Keratinocyte (primary cell): ENCODE measurements at regions not wholly inside any gene's neighbourhood (a gene's known extent, or its start where the extent isn't known, plus 50 kb on each side); places are given as distances from the start of the nearest gene placed in this dataset.

Source experiments
- DNase-seq: peaks from one replicate; pipeline ENCODE4 v3.0.0-alpha.2; 2011; ENCODE audit warnings: low read depth, missing footprints, low spot score
- FAIRE-seq: peaks from 2 replicates; lab custom pipeline; 2011; peaks lifted over from hg19 to GRCh38; lab: Jason Lieb, UNC
- H2AFZ ChIP-seq: 2 replicates; pipeline ENCODE4 v1.6.0; 2012; ENCODE audit warnings: low read length, control low read depth, inconsistent platforms; ENCODE audit not compliant: control insufficient read depth
- H3K27ac ChIP-seq: 2 replicates; pipeline ENCODE4 v1.5.1; 2011; ENCODE audit warnings: low read length; ENCODE audit not compliant: control insufficient read depth, insufficient read depth
- H3K27me3 ChIP-seq: 3 replicates; pipeline ENCODE4 v1.6.0; 2011; ENCODE audit warnings: low read length; ENCODE audit not compliant: control insufficient read depth, insufficient read depth; ENCODE audit errors: extremely low read depth
- H3K36me3 ChIP-seq, 2 experiments: 2 replicates in 1 of 2; 3 replicates in 1 of 2; pipeline ENCODE4 v1.5.1; 2011; ENCODE audit warnings: low read length in 2 of 2, mild to moderate bottlenecking in 1 of 2; ENCODE audit not compliant: control insufficient read depth in 2 of 2, insufficient read depth in 2 of 2; ENCODE audit errors: extremely low read depth in 1 of 2
- H3K4me1 ChIP-seq: 3 replicates; pipeline ENCODE4 v1.5.1; 2011; ENCODE audit warnings: low read length; ENCODE audit not compliant: control insufficient read depth, insufficient read depth; ENCODE audit errors: extremely low read depth
- H3K4me2 ChIP-seq: 3 replicates; pipeline ENCODE4 v1.6.0; 2011; ENCODE audit warnings: low read depth, low read length; ENCODE audit not compliant: control insufficient read depth, insufficient read depth; ENCODE audit errors: extremely low read depth
- H3K4me3 ChIP-seq, 3 experiments: fragments of 200-600 bp in 1 of 3; sonication (generic) in 1 of 3; 2 replicates in 2 of 3; 3 replicates in 1 of 3; pipeline ENCODE4 v1.5.1; 2011 to 2016; ENCODE audit warnings: low read length in 3 of 3, mild to moderate bottlenecking in 3 of 3, control low read depth in 2 of 3, inconsistent platforms in 1 of 3, low read depth in 1 of 3, mixed read lengths in 1 of 3, mixed run types in 1 of 3, moderate library complexity in 1 of 3; ENCODE audit not compliant: control insufficient read depth in 2 of 3, insufficient read depth in 2 of 3; ENCODE audit errors: extremely low read depth in 1 of 3
- H3K79me2 ChIP-seq: 2 replicates; pipeline ENCODE4 v1.6.0; 2012; ENCODE audit warnings: low read length; ENCODE audit not compliant: control insufficient read depth, insufficient read depth
- H3K9ac ChIP-seq: 3 replicates; pipeline ENCODE4 v1.6.0; 2011; ENCODE audit warnings: low read length; ENCODE audit not compliant: control insufficient read depth, insufficient read depth; ENCODE audit errors: extremely low read depth
- H3K9me1 ChIP-seq: 3 replicates; pipeline ENCODE4 v1.6.0; 2011; ENCODE audit warnings: low read length; ENCODE audit not compliant: control insufficient read depth, insufficient read depth; ENCODE audit errors: extremely low read depth
- H3K9me3 ChIP-seq: 2 replicates; pipeline ENCODE4 v1.5.1; 2012; ENCODE audit warnings: low read depth, low read length; ENCODE audit not compliant: control insufficient read depth
- H4K20me1 ChIP-seq: 3 replicates; pipeline ENCODE4 v1.6.0; 2011; ENCODE audit warnings: low read length; ENCODE audit not compliant: control insufficient read depth, insufficient read depth; ENCODE audit errors: extremely low read depth
- CTCF ChIP-seq, 3 experiments: IDR thresholded peaks in 1 of 3; conservative IDR thresholded peaks in 1 of 3; optimal IDR thresholded peaks in 1 of 3; 2 replicates in 2 of 3; 3 replicates in 1 of 3; pipeline versions ENCODE3 to v1.5.1; 2011; ENCODE audit warnings: low read length in 3 of 3, mild to moderate bottlenecking in 3 of 3, moderate library complexity in 2 of 3, control low read depth in 1 of 3, inconsistent platforms in 1 of 3; ENCODE audit not compliant: insufficient read depth in 2 of 3; ENCODE audit errors: extremely low read depth in 1 of 3
- EZH2 ChIP-seq: IDR thresholded peaks from one replicate; pipeline ENCODE4 v1.6.1; 2012; ENCODE audit warnings: inconsistent platforms, mild to moderate bottlenecking, low read length, moderate library complexity
- dilution Hi-C: fragments of 300-500 bp; cut with MboI; formaldehyde crosslinking; loops from one replicate; pipeline ENCODE4 v1.7.0; 2020; ENCODE audit warnings: low sequenced_read_pairs; ENCODE audit not compliant: extremely low pct_ligation_motif_present

- Histone ChIP-seq H3K9ac (no peak overlapping the region), H3K27me3 (peaks cover 3% of the 10 kb centered on the region), H3K27ac (no peak overlapping the region), H3K4me3 (no peak overlapping the region), H3K4me2 (no peak overlapping the region), H3K36me3 (no peaks in the 10 kb centered on the region), H3K79me2 (no peaks in the 10 kb centered on the region), H4K20me1 (no peaks in the 10 kb centered on the region), H3K4me1 (no peaks in the 10 kb centered on the region), H3K9me1 (no peaks in the 10 kb centered on the region), H3K9me3 (no peaks in the 10 kb centered on the region), H2AFZ (no peak overlapping the region)
- dilution Hi-C loops: no loop called here
- DNase-seq: no peak
- TF ChIP-seq EZH2 (no peak), CTCF (optimal IDR thresholded peaks at IDR 0.05 in 1 of 3, IDR thresholded peaks at IDR 0.05 in 1 of 3, conservative IDR thresholded peaks at IDR 0.05 in 1 of 3; ENCODE audit: extremely low read depth in 1 of 3, insufficient read depth in 2 of 3, low read length in 3 of 3) (no peak)
- FAIRE-seq: no peak
Observed at GRCh38 chr15:37203050-37203449, 102.7 kb upstream of the MEIS2 start.

- FAIRE-seq: no peak
- Histone ChIP-seq H3K9me1 (no peaks in the 10 kb centered on the region), H3K27me3 (peaks cover under 1% of the 10 kb centered on the region), H3K9me3 (no peaks in the 10 kb centered on the region), H3K36me3 (no peaks in the 10 kb centered on the region), H3K27ac (no peak overlapping the region), H3K9ac (no peak overlapping the region), H2AFZ (no peak overlapping the region), H3K4me3 (no peak overlapping the region), H4K20me1 (no peaks in the 10 kb centered on the region), H3K4me1 (no peaks in the 10 kb centered on the region), H3K4me2 (no peak overlapping the region), H3K79me2 (no peaks in the 10 kb centered on the region)
- dilution Hi-C loops: no loop called here
- TF ChIP-seq CTCF (optimal IDR thresholded peaks at IDR 0.05 in 1 of 3, IDR thresholded peaks at IDR 0.05 in 1 of 3, conservative IDR thresholded peaks at IDR 0.05 in 1 of 3; ENCODE audit: extremely low read depth in 1 of 3, insufficient read depth in 2 of 3, low read length in 3 of 3) (no peak), EZH2 (no peak)
- no peak for DNase-seq
Observed at GRCh38 chr15:37204692-37205091, 104.3 kb upstream of the MEIS2 start.
